Activated naive CD4-positive, alpha-beta T cell treated with anti-CD3 and anti-CD28 coated beads for 36 hours (primary cell): ENCODE measurements at regions not wholly inside any gene's neighbourhood (a gene's known extent, or its start where the extent isn't known, plus 50 kb on each side); places are given as distances from the start of the nearest gene placed in this dataset.

Experiments
- CTCF ChIA-PET: fragments of 350-600 bp; sonication (Branson Sonifier 250); formaldehyde crosslinking; loops from one replicate; lab custom pipeline; 2021; ENCODE audit warnings: antibody characterized with exemption; lab: Charles Lee
- DNase-seq: peaks from one replicate; pipeline ENCODE4 v3.0.0-alpha.2; 2020
- H3K27ac Mint-ChIP-seq: one replicate; pipeline ENCODE4 v1.8.0; 2021; ENCODE audit warnings: mild to moderate bottlenecking, mixed read lengths
- H3K27me3 Mint-ChIP-seq: one replicate; pipeline ENCODE4 v1.8.0; 2021; ENCODE audit warnings: low read depth, mixed read lengths
- H3K36me3 Mint-ChIP-seq: one replicate; pipeline ENCODE4 v1.8.0; 2021; ENCODE audit warnings: low read depth, mixed read lengths
- H3K4me1 Mint-ChIP-seq: one replicate; pipeline ENCODE4 v1.8.0; 2021; ENCODE audit warnings: low read depth, mixed read lengths
- H3K4me3 Mint-ChIP-seq: one replicate; pipeline ENCODE4 v1.8.0; 2021; ENCODE audit warnings: mild to moderate bottlenecking, moderate library complexity, mixed read lengths
- H3K9me3 Mint-ChIP-seq: one replicate; pipeline ENCODE4 v1.8.0; 2021; ENCODE audit warnings: mixed read lengths
- intact Hi-C: fragments of 100-400 bp; cut with micrococcal nuclease; formaldehyde crosslinking; loops from one replicate; pipeline ENCODE4 v1.15.1; 2023

DNA sequence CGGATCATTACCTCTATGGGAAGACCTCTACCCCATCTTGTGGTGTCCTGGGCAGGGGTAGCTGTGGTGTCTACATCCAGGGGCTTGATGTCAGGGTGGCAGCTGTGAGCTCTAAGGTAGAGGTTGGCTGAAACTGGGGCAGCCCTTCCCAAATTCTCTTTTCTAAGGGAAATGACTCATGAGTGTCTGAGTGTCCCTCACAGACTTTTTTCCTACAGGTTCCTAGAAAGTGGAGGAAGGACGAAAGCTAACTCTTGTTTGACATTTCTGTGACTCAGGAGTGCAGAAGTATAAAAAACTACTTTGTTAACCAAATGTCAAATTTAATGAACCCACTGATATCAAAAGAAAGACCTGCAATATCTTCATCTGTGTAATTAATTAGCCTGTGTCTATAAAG is 481.5 kb downstream of the PDCD6IP start:
- H3K4me1 Mint-ChIP-seq, result no peaks in the 10 kb centered on the region
- DNase-seq, result no peak
- H3K4me3 Mint-ChIP-seq, result no peak overlapping the region
- no peak overlapping the region for H3K27ac Mint-ChIP-seq
- intact Hi-C loops, result no loop called here
- no peaks in the 10 kb centered on the region for H3K27me3 Mint-ChIP-seq
- CTCF ChIA-PET, result interaction anchor here (0.6 to 1.7 kb wide), 2 partner anchors 19 to 269 kb away, joined by 3 to 5 read pairs; no protein-coding TSS in a partner anchor
- no peaks in the 10 kb centered on the region for H3K36me3 Mint-ChIP-seq
- H3K9me3 Mint-ChIP-seq, result no peaks in the 10 kb centered on the region

- no peak overlapping the region for H3K4me3 Mint-ChIP-seq
These were observed 485.3 kb downstream of the PDCD6IP start for GRCh38 chr3:34283751-34284150.

GRCh38 chr3:34284959-34285826 is 486.8 kb downstream of the PDCD6IP start:
- no peaks in the 10 kb centered on the region for H3K36me3 Mint-ChIP-seq
- H3K4me1 Mint-ChIP-seq, result no peaks in the 10 kb centered on the region
- CTCF ChIA-PET, result no interaction called here
- H3K27ac Mint-ChIP-seq, result no peak overlapping the region
- H3K27me3 Mint-ChIP-seq, result no peaks in the 10 kb centered on the region
- no peak for DNase-seq
- no peaks in the 10 kb centered on the region for H3K9me3 Mint-ChIP-seq
- H3K4me3 Mint-ChIP-seq, result no peak overlapping the region
- intact Hi-C loops, result no loop called here

More at GRCh38 chr3:34283751-34284150, 485.3 kb downstream of the PDCD6IP start:
- no peak overlapping the region for H3K27ac Mint-ChIP-seq
- H3K36me3 Mint-ChIP-seq, result no peaks in the 10 kb centered on the region
- CTCF ChIA-PET, result interaction anchor here (0.5 kb wide), 1 partner anchor 497 kb away, joined by 3 read pairs; no protein-coding TSS in a partner anchor
- DNase-seq, result no peak
- no peaks in the 10 kb centered on the region for H3K9me3 Mint-ChIP-seq
- intact Hi-C loops, result no loop called here
- H3K4me1 Mint-ChIP-seq, result no peaks in the 10 kb centered on the region
- no peaks in the 10 kb centered on the region for H3K27me3 Mint-ChIP-seq

GRCh38 chr3:34285827-34286188 is 487.4 kb downstream of the PDCD6IP start:
- H3K27me3 Mint-ChIP-seq, result no peaks in the 10 kb centered on the region
- no peaks in the 10 kb centered on the region for H3K4me1 Mint-ChIP-seq
- intact Hi-C loops, result no loop called here
- CTCF ChIA-PET, result no interaction called here
- DNase-seq, result no peak
- H3K27ac Mint-ChIP-seq, result no peak overlapping the region
- H3K9me3 Mint-ChIP-seq, result no peaks in the 10 kb centered on the region
- no peak overlapping the region for H3K4me3 Mint-ChIP-seq
- H3K36me3 Mint-ChIP-seq, result no peaks in the 10 kb centered on the region

DNA sequence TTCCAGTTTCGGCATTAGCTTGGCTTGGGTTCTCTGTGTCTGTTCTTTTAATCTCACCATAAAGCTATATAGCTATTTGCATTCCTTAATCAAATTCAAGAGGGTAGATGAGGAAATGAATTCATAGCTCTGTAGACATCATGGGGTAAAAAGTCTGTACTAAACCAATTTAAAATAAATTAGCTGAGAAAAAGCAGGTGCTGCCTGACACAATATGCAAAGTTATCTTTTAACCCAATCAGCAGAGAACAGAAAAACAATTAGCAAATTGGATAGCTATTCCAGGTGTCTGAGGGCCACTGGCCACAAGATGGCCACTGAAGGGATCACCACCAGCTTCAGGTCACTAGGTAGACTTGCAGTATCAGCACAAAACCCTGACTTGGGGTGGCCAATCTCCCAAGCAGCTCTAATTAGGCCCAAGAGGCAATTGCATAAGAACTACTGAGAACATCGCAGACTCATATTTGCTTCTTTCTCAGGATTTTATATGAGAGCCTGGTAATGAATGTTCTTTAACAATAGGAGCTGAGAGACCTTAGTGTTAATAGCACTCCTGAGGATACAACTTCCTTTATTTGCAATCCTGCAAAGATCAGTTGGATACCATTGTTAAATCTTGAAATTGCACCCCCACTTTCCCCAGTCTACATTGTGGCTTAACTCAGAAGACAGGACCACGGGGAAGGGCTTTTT is 494.3 kb downstream of the PDCD6IP start:
- H3K9me3 Mint-ChIP-seq, result no peaks in the 10 kb centered on the region
- H3K4me1 Mint-ChIP-seq, result no peaks in the 10 kb centered on the region
- CTCF ChIA-PET, result no interaction called here
- H3K27me3 Mint-ChIP-seq, result no peaks in the 10 kb centered on the region
- no peaks in the 10 kb centered on the region for H3K36me3 Mint-ChIP-seq
- intact Hi-C loops, result no loop called here
- no peak for DNase-seq
- H3K27ac Mint-ChIP-seq, result no peak overlapping the region
- no peak overlapping the region for H3K4me3 Mint-ChIP-seq

DNA sequence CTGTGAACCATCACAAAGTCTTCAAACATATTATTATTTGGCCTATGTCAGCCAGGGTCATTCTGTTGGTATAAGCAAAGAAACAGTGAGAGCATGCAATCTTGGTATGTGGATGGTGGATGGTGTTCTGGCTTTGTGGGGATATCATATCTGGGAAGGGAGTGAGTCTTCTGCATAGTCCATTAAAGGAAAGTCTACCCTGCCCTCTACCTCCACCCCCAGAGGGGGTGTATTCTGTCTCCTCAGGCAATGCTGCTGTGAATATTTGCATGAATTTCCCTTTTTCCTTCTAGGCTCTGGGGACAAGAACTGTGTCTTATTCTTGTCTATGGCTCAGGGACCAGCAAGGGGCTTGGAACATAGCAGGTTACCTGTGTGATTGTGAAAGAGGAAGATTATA is 495.8 kb downstream of the PDCD6IP start:
- no peak overlapping the region for H3K4me3 Mint-ChIP-seq
- intact Hi-C loops, result no loop called here
- H3K36me3 Mint-ChIP-seq, result no peaks in the 10 kb centered on the region
- H3K27ac Mint-ChIP-seq, result no peak overlapping the region
- H3K9me3 Mint-ChIP-seq, result no peaks in the 10 kb centered on the region
- DNase-seq, result no peak
- H3K27me3 Mint-ChIP-seq, result no peaks in the 10 kb centered on the region
- CTCF ChIA-PET, result no interaction called here
- H3K4me1 Mint-ChIP-seq, result no peaks in the 10 kb centered on the region

GRCh38 chr3:34296796-34297195 is 498.4 kb downstream of the PDCD6IP start:
- no peaks in the 10 kb centered on the region for H3K9me3 Mint-ChIP-seq
- no peak for DNase-seq
- intact Hi-C loops, result no loop called here
- CTCF ChIA-PET, result no interaction called here
- H3K4me3 Mint-ChIP-seq, result no peak overlapping the region
- H3K4me1 Mint-ChIP-seq, result no peaks in the 10 kb centered on the region
- no peaks in the 10 kb centered on the region for H3K27me3 Mint-ChIP-seq
- H3K27ac Mint-ChIP-seq, result no peak overlapping the region
- no peaks in the 10 kb centered on the region for H3K36me3 Mint-ChIP-seq

GRCh38 chr3:34298653-34299052 is 500.2 kb downstream of the PDCD6IP start:
- CTCF ChIA-PET, result interaction anchor here (1.4 kb wide), 1 partner anchor 13 kb away, joined by 4 read pairs; no protein-coding TSS in a partner anchor
- no peaks in the 10 kb centered on the region for H3K36me3 Mint-ChIP-seq
- H3K4me3 Mint-ChIP-seq, result no peak overlapping the region
- H3K9me3 Mint-ChIP-seq, result no peaks in the 10 kb centered on the region
- DNase-seq, result no peak
- peaks cover 2% of the 10 kb centered on the region for H3K27me3 Mint-ChIP-seq
- no peak overlapping the region for H3K27ac Mint-ChIP-seq
- no peaks in the 10 kb centered on the region for H3K4me1 Mint-ChIP-seq
- intact Hi-C loops, result no loop called here

GRCh38 chr3:34300621-34301020 is 502.2 kb downstream of the PDCD6IP start:
- no peaks in the 10 kb centered on the region for H3K4me1 Mint-ChIP-seq
- H3K9me3 Mint-ChIP-seq, result no peaks in the 10 kb centered on the region
- no peak overlapping the region for H3K4me3 Mint-ChIP-seq
- no peaks in the 10 kb centered on the region for H3K36me3 Mint-ChIP-seq
- no peak for DNase-seq
- intact Hi-C loops, result no loop called here
- peaks cover 5% of the 10 kb centered on the region for H3K27me3 Mint-ChIP-seq
- CTCF ChIA-PET, result no interaction called here
- H3K27ac Mint-ChIP-seq, result no peak overlapping the region

- CTCF ChIA-PET, result no interaction called here
- no peak for DNase-seq
- intact Hi-C loops, result no loop called here
- Mint-ChIP-seq H3K9me3 (no peaks in the 10 kb centered on the region), H3K4me3 (no peak overlapping the region), H3K4me1 (no peaks in the 10 kb centered on the region), H3K27ac (no peak overlapping the region), H3K27me3 (peaks cover 5% of the 10 kb centered on the region), H3K36me3 (no peaks in the 10 kb centered on the region)
These were observed 502.9 kb downstream of the PDCD6IP start for GRCh38 chr3:34301313-34301712.

DNA sequence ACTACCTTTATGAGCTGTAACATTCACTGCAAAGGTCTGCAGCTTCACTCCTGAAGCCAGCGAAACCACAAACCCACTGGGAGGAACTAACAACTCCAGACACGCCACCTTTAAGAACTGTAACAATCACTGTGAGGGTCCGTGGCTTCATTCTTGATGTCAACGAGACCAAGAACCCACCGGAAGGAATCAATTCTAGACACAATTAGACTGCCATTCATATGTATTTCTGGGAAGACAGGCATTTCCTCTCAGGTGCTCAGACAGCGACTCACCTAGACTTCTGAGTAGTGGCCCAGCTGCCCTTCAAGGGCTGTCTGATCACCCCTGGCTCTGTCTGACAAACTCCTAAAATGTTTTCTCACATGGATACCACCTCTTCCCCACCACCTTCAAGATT is 506.8 kb downstream of the PDCD6IP start:
- no peak overlapping the region for H3K27ac Mint-ChIP-seq
- no peaks in the 10 kb centered on the region for H3K36me3 Mint-ChIP-seq
- peaks cover 5% of the 10 kb centered on the region for H3K27me3 Mint-ChIP-seq
- H3K4me3 Mint-ChIP-seq, result no peak overlapping the region
- intact Hi-C loops, result no loop called here
- CTCF ChIA-PET, result no interaction called here
- no peaks in the 10 kb centered on the region for H3K4me1 Mint-ChIP-seq
- H3K9me3 Mint-ChIP-seq, result peaks cover 3% of the 10 kb centered on the region
- no peak for DNase-seq

- no peak overlapping the region for H3K4me3 Mint-ChIP-seq
- intact Hi-C loops, result no loop called here
- H3K4me1 Mint-ChIP-seq, result no peaks in the 10 kb centered on the region
- DNase-seq, result no peak
- CTCF ChIA-PET, result no interaction called here
- peaks cover 3% of the 10 kb centered on the region for H3K27me3 Mint-ChIP-seq
- peaks cover 5% of the 10 kb centered on the region for H3K9me3 Mint-ChIP-seq
- no peak overlapping the region for H3K27ac Mint-ChIP-seq
- H3K36me3 Mint-ChIP-seq, result no peaks in the 10 kb centered on the region
These were observed 514.3 kb downstream of the PDCD6IP start for GRCh38 chr3:34312684-34313083.

DNA sequence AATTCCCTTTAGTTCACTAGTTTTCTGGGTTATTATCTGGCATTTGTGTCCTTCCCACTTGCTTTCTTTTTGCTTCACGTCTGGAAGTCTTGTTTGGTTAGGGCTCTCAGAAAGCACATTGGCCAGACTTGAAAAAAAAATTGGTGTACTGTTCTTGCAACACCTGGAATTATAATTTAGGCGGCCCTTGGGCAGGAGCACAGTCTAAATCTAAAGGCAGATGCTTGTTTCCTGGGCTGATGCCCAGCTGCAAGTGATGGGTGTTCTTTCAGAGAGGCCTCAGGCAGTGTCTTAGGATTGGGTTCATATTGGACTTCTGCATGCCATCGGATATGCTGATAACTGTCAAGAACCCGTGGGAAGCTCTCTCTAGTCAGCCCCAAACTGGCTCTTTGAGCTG is 521.5 kb downstream of the PDCD6IP start:
- no peak overlapping the region for H3K27ac Mint-ChIP-seq
- H3K36me3 Mint-ChIP-seq, result no peaks in the 10 kb centered on the region
- H3K27me3 Mint-ChIP-seq, result peaks cover 8% of the 10 kb centered on the region
- intact Hi-C loops, result no loop called here
- peaks cover 4% of the 10 kb centered on the region for H3K9me3 Mint-ChIP-seq
- CTCF ChIA-PET, result interaction anchor here (0.5 kb wide), 1 partner anchor 266 kb away, joined by 3 read pairs; no protein-coding TSS in a partner anchor
- no peaks in the 10 kb centered on the region for H3K4me1 Mint-ChIP-seq
- no peak overlapping the region for H3K4me3 Mint-ChIP-seq
- DNase-seq, result no peak
